Parathyroid adenoma (tissue), 2 donors: ENCODE measurements at regions not wholly inside any gene's neighbourhood (a gene's known extent, or its start where the extent isn't known, plus 50 kb on each side); places are given as distances from the start of the nearest gene placed in this dataset.

Source experiments
- H2AFZ ChIP-seq: fragments of 300-600 bp; sonication (generic); one replicate; pipeline ENCODE4 v1.7.0; 2017; ENCODE audit warnings: antibody characterized with exemption, mild to moderate bottlenecking
- H3K27ac ChIP-seq: fragments of 300-600 bp; sonication (generic); one replicate; pipeline ENCODE4 v1.7.0; 2017
- H3K27me3 ChIP-seq: fragments of 300-600 bp; sonication (generic); one replicate; pipeline ENCODE4 v1.7.0; 2017; ENCODE audit warnings: low read length; ENCODE audit not compliant: control insufficient read depth, insufficient read depth
- H3K36me3 ChIP-seq: fragments of 300-600 bp; sonication (generic); one replicate; pipeline ENCODE4 v1.7.0; 2017; ENCODE audit warnings: low read length; ENCODE audit not compliant: control insufficient read depth, insufficient read depth
- H3K4me1 ChIP-seq: fragments of 300-600 bp; sonication (generic); one replicate; pipeline ENCODE4 v1.7.0; 2017; ENCODE audit warnings: control low read depth
- H3K4me2 ChIP-seq: fragments of 300-600 bp; sonication (generic); one replicate; pipeline ENCODE4 v1.7.0; 2017; ENCODE audit warnings: low read length
- H3K4me3 ChIP-seq: fragments of 300-600 bp; sonication (generic); one replicate; pipeline ENCODE4 v1.7.0; 2017; ENCODE audit warnings: low read depth, low read length
- H3K79me2 ChIP-seq: fragments of 300-600 bp; sonication (generic); one replicate; pipeline ENCODE4 v1.7.0; 2017; ENCODE audit warnings: control low read depth
- H3K9ac ChIP-seq: fragments of 300-600 bp; sonication (generic); one replicate; pipeline ENCODE4 v1.7.0; 2017; ENCODE audit warnings: mild to moderate bottlenecking
- H3K9me3 ChIP-seq: fragments of 300-600 bp; sonication (generic); one replicate; pipeline ENCODE4 v1.7.0; 2017; ENCODE audit warnings: low read length; ENCODE audit not compliant: control insufficient read depth
- TF ChIP-seq, protein P1 (sequence below): fragments of 300-600 bp; sonication (generic); IDR thresholded peaks from one replicate; pipeline ENCODE4 v1.7.0; 2017; ENCODE audit warnings: antibody characterized with exemption, mild to moderate bottlenecking
- donor health status: primary hyperparathyroidism.

DNA sequence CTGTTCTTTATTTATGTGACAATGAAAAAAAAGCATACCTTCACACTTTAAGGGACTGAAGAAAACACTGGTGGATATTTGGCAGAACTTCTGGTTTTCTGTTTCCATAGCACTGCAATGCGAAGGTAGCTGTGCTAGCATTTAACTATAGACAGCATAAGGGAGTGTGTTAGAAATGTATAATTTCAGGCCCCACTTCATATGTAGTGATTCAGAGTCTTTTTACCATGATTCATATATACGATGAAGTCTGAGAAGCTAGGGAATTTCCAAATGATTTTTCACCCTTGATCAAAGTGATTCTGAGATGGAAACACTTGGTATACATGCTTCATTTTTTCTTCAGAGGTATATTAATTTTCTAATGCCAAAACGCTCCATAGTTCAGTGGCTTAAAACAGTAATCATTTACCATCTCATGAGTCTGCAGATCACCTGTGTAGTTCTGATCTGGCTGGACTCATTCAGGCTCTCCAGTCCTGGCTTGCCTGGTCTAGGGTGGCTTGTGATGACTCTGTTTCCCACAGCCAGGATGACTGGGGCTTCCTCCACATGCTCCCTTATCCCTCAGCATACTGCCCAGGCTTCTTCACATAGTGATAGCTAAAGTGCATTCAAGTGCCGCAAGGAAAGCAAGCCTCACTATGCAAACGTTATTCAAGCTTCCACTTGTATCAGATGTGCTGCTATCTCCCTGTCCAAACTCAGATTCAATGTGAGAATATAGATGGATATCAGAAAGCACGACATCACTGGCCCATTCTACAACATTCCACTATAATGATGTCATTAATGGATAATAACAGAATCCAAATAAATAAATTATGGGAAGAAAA lies 790.1 kb downstream of the TECRL start:
- no peak overlapping the region for H3K9ac ChIP-seq
- TF ChIP-seq, protein P1, sequence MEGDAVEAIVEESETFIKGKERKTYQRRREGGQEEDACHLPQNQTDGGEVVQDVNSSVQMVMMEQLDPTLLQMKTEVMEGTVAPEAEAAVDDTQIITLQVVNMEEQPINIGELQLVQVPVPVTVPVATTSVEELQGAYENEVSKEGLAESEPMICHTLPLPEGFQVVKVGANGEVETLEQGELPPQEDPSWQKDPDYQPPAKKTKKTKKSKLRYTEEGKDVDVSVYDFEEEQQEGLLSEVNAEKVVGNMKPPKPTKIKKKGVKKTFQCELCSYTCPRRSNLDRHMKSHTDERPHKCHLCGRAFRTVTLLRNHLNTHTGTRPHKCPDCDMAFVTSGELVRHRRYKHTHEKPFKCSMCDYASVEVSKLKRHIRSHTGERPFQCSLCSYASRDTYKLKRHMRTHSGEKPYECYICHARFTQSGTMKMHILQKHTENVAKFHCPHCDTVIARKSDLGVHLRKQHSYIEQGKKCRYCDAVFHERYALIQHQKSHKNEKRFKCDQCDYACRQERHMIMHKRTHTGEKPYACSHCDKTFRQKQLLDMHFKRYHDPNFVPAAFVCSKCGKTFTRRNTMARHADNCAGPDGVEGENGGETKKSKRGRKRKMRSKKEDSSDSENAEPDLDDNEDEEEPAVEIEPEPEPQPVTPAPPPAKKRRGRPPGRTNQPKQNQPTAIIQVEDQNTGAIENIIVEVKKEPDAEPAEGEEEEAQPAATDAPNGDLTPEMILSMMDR, result no peak
- H3K27me3 ChIP-seq, result no peaks in the 10 kb centered on the region
- H3K9me3 ChIP-seq, result no peaks in the 10 kb centered on the region
- no peak overlapping the region for H3K4me2 ChIP-seq
- H3K4me1 ChIP-seq, result no peaks in the 10 kb centered on the region
- no peaks in the 10 kb centered on the region for H3K79me2 ChIP-seq
- H2AFZ ChIP-seq, result no peak overlapping the region
- H3K27ac ChIP-seq, result no peak overlapping the region
- H3K36me3 ChIP-seq, result no peaks in the 10 kb centered on the region
- no peak overlapping the region for H3K4me3 ChIP-seq

DNA sequence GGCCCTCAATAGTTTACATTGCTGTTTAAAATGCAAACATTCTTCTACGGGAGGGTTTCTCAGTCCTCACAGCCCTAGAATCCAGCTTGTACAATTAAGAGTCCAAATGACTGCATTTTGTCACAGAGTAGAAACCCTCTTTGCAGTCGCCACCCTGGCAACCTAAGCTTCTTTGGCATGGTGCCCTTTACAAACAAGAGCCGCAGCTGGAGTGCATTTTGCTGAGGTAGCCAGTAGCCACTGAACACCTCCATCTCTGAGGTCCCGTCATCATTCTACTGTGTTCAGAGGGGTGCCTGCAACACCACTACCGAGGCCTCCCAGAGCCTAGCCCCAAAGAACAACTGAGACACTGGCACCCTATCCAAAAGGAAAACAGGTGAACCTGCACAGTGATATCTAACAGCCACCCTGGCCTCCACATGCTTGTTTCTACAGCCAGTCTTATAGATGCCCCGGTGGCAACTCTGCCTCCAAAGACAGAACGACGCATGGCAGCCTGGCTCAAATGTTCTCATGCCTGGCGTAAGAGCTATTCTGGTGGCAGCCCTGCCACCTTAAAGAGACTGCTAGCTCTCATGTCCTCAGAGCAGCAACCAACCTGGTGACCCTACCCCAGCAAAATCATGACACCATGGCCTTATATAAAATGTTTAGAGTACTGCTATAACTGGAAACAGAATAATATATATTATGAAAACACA lies 801.9 kb downstream of the TECRL start:
- Histone ChIP-seq H3K4me2 (no peak overlapping the region), H3K27ac (no peak overlapping the region), H2AFZ (no peak overlapping the region), H3K79me2 (no peaks in the 10 kb centered on the region), H3K27me3 (no peaks in the 10 kb centered on the region), H3K9ac (no peak overlapping the region), H3K4me1 (no peaks in the 10 kb centered on the region), H3K9me3 (no peaks in the 10 kb centered on the region), H3K4me3 (no peak overlapping the region), H3K36me3 (no peaks in the 10 kb centered on the region)
- TF ChIP-seq, protein P1, result no peak

DNA sequence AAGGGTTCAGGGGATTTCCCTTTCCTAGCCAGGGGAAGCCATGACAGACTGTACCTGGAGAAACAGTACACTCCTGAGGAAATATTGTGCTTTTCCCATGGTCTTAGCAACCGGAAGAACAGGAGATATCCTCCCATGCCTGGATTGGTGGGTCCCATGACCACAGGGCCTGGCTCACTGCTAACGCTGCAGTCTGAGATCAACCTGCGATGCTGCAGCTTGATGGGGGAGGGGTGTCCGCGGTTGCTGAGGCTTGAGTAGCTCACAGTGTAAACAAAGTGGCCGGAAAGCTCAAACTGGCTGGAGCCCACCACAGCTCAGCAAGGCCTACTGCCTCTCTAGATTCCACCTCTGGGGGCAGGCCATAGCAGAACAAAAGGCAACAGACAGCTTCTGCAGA lies 819.5 kb downstream of the TECRL start:
- H3K4me1 ChIP-seq, result no peaks in the 10 kb centered on the region
- no peak overlapping the region for H3K4me3 ChIP-seq
- H3K9ac ChIP-seq, result no peak overlapping the region
- no peak overlapping the region for H3K4me2 ChIP-seq
- H3K27me3 ChIP-seq, result no peaks in the 10 kb centered on the region
- no peak overlapping the region for H3K27ac ChIP-seq
- no peaks in the 10 kb centered on the region for H3K9me3 ChIP-seq
- H3K79me2 ChIP-seq, result no peaks in the 10 kb centered on the region
- no peak overlapping the region for H2AFZ ChIP-seq
- TF ChIP-seq, protein P1, result no peak
- no peaks in the 10 kb centered on the region for H3K36me3 ChIP-seq

DNA sequence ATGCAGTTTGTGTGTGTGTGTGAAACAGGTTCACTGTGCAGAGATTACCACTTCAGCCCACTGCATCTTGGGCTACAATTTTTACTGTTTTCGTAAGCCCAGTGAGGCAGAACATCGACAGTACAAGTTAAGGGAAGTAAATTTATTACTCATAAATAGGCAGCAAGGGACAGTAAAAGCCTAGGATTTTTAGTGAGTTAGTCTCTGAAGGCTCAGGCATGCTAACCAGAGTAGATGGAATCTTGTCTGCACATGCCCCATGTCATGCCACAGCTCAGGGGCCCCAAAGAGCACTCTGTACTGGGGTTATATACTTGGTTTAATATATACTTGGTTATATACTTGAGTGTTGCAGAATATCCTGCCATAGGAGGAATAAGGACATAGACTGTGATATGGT lies 825.7 kb downstream of the TECRL start:
- Histone ChIP-seq H3K9ac (no peak overlapping the region), H3K4me3 (no peak overlapping the region), H3K36me3 (no peaks in the 10 kb centered on the region), H3K79me2 (no peaks in the 10 kb centered on the region), H3K27ac (no peak overlapping the region), H2AFZ (no peak overlapping the region), H3K4me1 (no peaks in the 10 kb centered on the region), H3K9me3 (no peaks in the 10 kb centered on the region), H3K27me3 (no peaks in the 10 kb centered on the region), H3K4me2 (no peak overlapping the region)
- TF ChIP-seq, protein P1, result no peak
